K562 (cell line): ENCODE measurements at regions not wholly inside any gene's neighbourhood (a gene's known extent, or its start where the extent isn't known, plus 50 kb on each side); places are given as distances from the start of the nearest gene placed in this dataset.

Source experiments
- CHD2 ChIP-seq: IDR thresholded peaks from 2 replicates; pipeline ENCODE4 v1.6.1; 2011; ENCODE audit warnings: low read depth, low read length
- ESRRB ChIP-seq: fragments of 250-450 bp; sonication (Bioruptor Pico); IDR thresholded peaks from 2 replicates; pipeline ENCODE4 v1.5.0; 2020; ENCODE audit warnings: mild to moderate bottlenecking, moderate library complexity, borderline replicate concordance
- NR1H2 ChIP-seq: sonication (generic); formaldehyde crosslinking; IDR thresholded peaks from 2 replicates; pipeline ENCODE4 v1.4.0; 2020; ENCODE audit warnings: mild to moderate bottlenecking, missing genetic modification reagents
- POLR3A ChIP-seq: IDR thresholded peaks from 2 replicates; pipeline ENCODE4 v1.6.1; 2011; ENCODE audit warnings: borderline replicate concordance, mild to moderate bottlenecking, moderate library complexity; ENCODE audit not compliant: insufficient read length, insufficient read depth; ENCODE audit errors: extremely low read depth
- SREBF1 ChIP-seq: fragments of 150-350 bp; IDR thresholded peaks from 2 replicates; pipeline ENCODE4 v1.6.1; 2014; ENCODE audit warnings: antibody characterized with exemption, low read depth, low read length, borderline replicate concordance
- XRCC3 ChIP-seq: fragments of 450-650 bp; IDR thresholded peaks from 2 replicates; pipeline ENCODE4 v1.6.1; 2017; ENCODE audit warnings: mild to moderate bottlenecking, moderate library complexity
- YY1 ChIP-seq, 3 experiments: IDR thresholded peaks; 2 replicates each; pipeline ENCODE4 v1.6.1; 2011; ENCODE audit warnings: low read length in 2 of 3, mild to moderate bottlenecking in 2 of 3, moderate library complexity in 2 of 3, borderline replicate concordance in 1 of 3, control low read depth in 1 of 3, low read depth in 1 of 3; ENCODE audit not compliant: insufficient read depth in 3 of 3, insufficient replicate concordance in 2 of 3, control insufficient read depth in 1 of 3, insufficient read length in 1 of 3; ENCODE audit errors: extremely low read depth in 1 of 3
- ZFX ChIP-seq: sonication (generic); formaldehyde crosslinking; IDR thresholded peaks from 2 replicates; pipeline ENCODE4 v1.8.0; 2022; ENCODE audit warnings: mild to moderate bottlenecking, missing genetic modification reagents, moderate library complexity
- ZKSCAN8 ChIP-seq: fragments of 200-800 bp; sonication (Bioruptor generic); IDR thresholded peaks from 2 replicates; pipeline ENCODE4 v1.6.1; 2016; ENCODE audit warnings: missing genetic modification characterization, missing compliant biosample characterization
- ZNF609 ChIP-seq: sonication (generic); formaldehyde crosslinking; IDR thresholded peaks from 2 replicates; pipeline ENCODE4 v1.8.1; 2023; ENCODE audit warnings: missing genetic modification reagents, mild to moderate bottlenecking, borderline replicate concordance

GRCh38 chr16:7914748-7915147 is 582.1 kb downstream of the RBFOX1 start (continued):
- no peak for TF ChIP-seq ZNF609
- no peak for TF ChIP-seq CHD2
- TF ChIP-seq ESRRB: no peak
- TF ChIP-seq SREBF1: no peak
- TF ChIP-seq YY1 (IDR thresholded peaks at IDR 0.05; ENCODE audit: borderline replicate concordance in 1 of 3, control insufficient read depth in 1 of 3, extremely low read depth in 1 of 3, insufficient read depth in 3 of 3, insufficient read length in 1 of 3, insufficient replicate concordance in 2 of 3, low read depth in 1 of 3, low read length in 2 of 3): no peak
- TF ChIP-seq ZFX (CRISPR knock-in tag): no peak
- TF ChIP-seq XRCC3: no peak
- TF ChIP-seq NR1H2: no peak
- no peak for TF ChIP-seq ZKSCAN8
- TF ChIP-seq POLR3A: no peak
